GM23248 (cell line): ENCODE measurements at regions not wholly inside any gene's neighbourhood (a gene's known extent, or its start where the extent isn't known, plus 50 kb on each side); places are given as distances from the start of the nearest gene placed in this dataset.

ENCODE experiments used
- DNase-seq: peaks from one replicate; pipeline ENCODE4 v3.0.0-alpha.2; 2015
- H2AFZ ChIP-seq: fragments of 200-600 bp; sonication (generic); 2 replicates; pipeline ENCODE4 v1.6.1; 2016; ENCODE audit warnings: antibody characterized with exemption
- H3F3A ChIP-seq: fragments of 200-600 bp; sonication (generic); 2 replicates; pipeline ENCODE4 v1.6.1; 2016; ENCODE audit warnings: mild to moderate bottlenecking, antibody characterized with exemption, mixed run types; ENCODE audit not compliant: insufficient read depth
- H3K27ac ChIP-seq: fragments of 200-600 bp; sonication (generic); 2 replicates; pipeline ENCODE4 v1.5.1; 2016; ENCODE audit warnings: mild to moderate bottlenecking
- H3K27me3 ChIP-seq: fragments of 200-600 bp; sonication (generic); replicated peaks from 2 replicates; pipeline ENCODE4 v1.6.1; 2016; ENCODE audit warnings: mild to moderate bottlenecking; ENCODE audit not compliant: insufficient read depth
- H3K36me3 ChIP-seq: fragments of 200-600 bp; sonication (generic); 2 replicates; pipeline ENCODE4 v1.6.1; 2016; ENCODE audit warnings: low read depth, mild to moderate bottlenecking
- H3K4me1 ChIP-seq: fragments of 200-600 bp; sonication (generic); 2 replicates; pipeline ENCODE4 v1.6.1; 2016; ENCODE audit warnings: mild to moderate bottlenecking; ENCODE audit not compliant: insufficient read depth
- H3K4me2 ChIP-seq: fragments of 200-600 bp; sonication (generic); one replicate; pipeline ENCODE4 v1.6.1; 2016; ENCODE audit warnings: mild to moderate bottlenecking; ENCODE audit not compliant: unreplicated experiment
- H3K4me3 ChIP-seq: fragments of 200-600 bp; sonication (generic); 2 replicates; pipeline ENCODE4 v1.5.1; 2016; ENCODE audit warnings: mild to moderate bottlenecking
- H3K79me2 ChIP-seq: fragments of 200-600 bp; sonication (generic); 2 replicates; pipeline ENCODE4 v1.6.1; 2016; ENCODE audit warnings: mild to moderate bottlenecking; ENCODE audit not compliant: insufficient read depth
- H3K9ac ChIP-seq: fragments of 200-600 bp; sonication (generic); 2 replicates; pipeline ENCODE4 v1.6.1; 2016; ENCODE audit warnings: mild to moderate bottlenecking
- H3K9me2 ChIP-seq: fragments of 200-600 bp; sonication (generic); 2 replicates; pipeline ENCODE4 v1.6.1; 2016; ENCODE audit warnings: mixed run types, mild to moderate bottlenecking, moderate library complexity; ENCODE audit not compliant: insufficient read depth
- H3K9me3 ChIP-seq: fragments of 200-600 bp; sonication (generic); one replicate; pipeline ENCODE4 v1.6.1; 2017; ENCODE audit warnings: low read depth
- H4K20me1 ChIP-seq: fragments of 200-600 bp; sonication (generic); 2 replicates; pipeline ENCODE4 v1.6.0; 2016; ENCODE audit not compliant: insufficient read depth
- EZH2 ChIP-seq: fragments of 200-600 bp; sonication (generic); IDR thresholded peaks from 2 replicates; pipeline ENCODE4 v1.6.1; 2018; ENCODE audit warnings: antibody characterized with exemption, mild to moderate bottlenecking; ENCODE audit not compliant: insufficient read depth, poor library complexity, severe bottlenecking
- EZH2phosphoT487 ChIP-seq: fragments of 200-600 bp; sonication (generic); IDR thresholded peaks from 2 replicates; pipeline ENCODE4 v1.6.1; 2018; ENCODE audit warnings: antibody characterized with exemption, moderate library complexity, mild to moderate bottlenecking, low read depth; ENCODE audit not compliant: insufficient read depth
- WGBS, 2 experiments: methylation state at CpG; one replicate each; pipeline ENCODE4 v1.1.6; 2015 to 2017; ENCODE audit warnings: low lambda C conversion rate in 2 of 2, low coverage in 1 of 2; ENCODE audit errors: missing lambda C conversion rate in 2 of 2; 5-methylcytosine and 5-hydroxymethylcytosine counted together
- in situ Hi-C: fragments of 300-500 bp; cut with MboI; formaldehyde crosslinking; loops from 2 replicates; pipeline ENCODE4 v1.15.0; 2020

GRCh38 chr2:56102098-56102497 lies 81.7 kb upstream of the CCDC85A start:
- no peak overlapping the region for H2AFZ ChIP-seq
- no peaks in the 10 kb centered on the region; the same call in 1 of the 2 replicates for H3K4me1 ChIP-seq
- TF ChIP-seq EZH2, result no peak
- TF ChIP-seq EZH2phosphoT487, result no peak
- H3K9me2 ChIP-seq, result no peaks in the 10 kb centered on the region
- no peak overlapping the region for H3K27ac ChIP-seq
- H3K9me3 ChIP-seq, result no peaks in the 10 kb centered on the region
- H4K20me1 ChIP-seq, result no peaks in the 10 kb centered on the region
- 0% methylated on average over 1 of the region's 1 CpG for WGBS, 2 experiments
- H3K9ac ChIP-seq, result no peak overlapping the region
- no peak for DNase-seq
- H3K4me2 ChIP-seq, result no peak overlapping the region
- in situ Hi-C loops, result no loop called here
- H3K36me3 ChIP-seq, result no peaks in the 10 kb centered on the region
- no peaks in the 10 kb centered on the region for H3K27me3 ChIP-seq
- 0 out of 2 replicates have a peak, but pooled peaks cover 6% of the 10 kb centered on the region for H3F3A ChIP-seq
- H3K79me2 ChIP-seq, result no peaks in the 10 kb centered on the region
- H3K4me3 ChIP-seq, result no peak overlapping the region

DNA sequence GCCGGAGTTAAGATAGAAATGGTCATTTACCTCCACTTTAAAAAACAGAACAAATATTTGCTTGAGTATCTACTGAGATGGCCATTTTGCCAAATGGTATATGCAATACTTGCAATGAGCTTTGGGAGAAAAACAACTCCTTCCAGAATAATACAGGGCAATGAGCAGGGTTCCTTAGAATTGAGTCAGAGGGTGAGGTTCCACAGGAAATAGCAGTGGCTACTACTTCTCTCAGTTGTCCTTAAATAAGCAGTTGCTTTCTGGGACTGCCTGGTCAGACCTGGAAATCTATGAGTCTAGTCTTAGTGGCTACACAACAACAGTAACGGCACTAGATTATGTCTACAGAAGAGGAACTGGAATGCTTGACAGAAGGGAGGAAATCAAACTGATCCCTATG lies 80.9 kb upstream of the CCDC85A start:
- TF ChIP-seq EZH2phosphoT487 (no peak), EZH2 (no peak)
- Histone ChIP-seq H4K20me1 (no peaks in the 10 kb centered on the region), H3K36me3 (no peaks in the 10 kb centered on the region), H3K4me3 (no peak overlapping the region), H3K9me2 (no peaks in the 10 kb centered on the region), H3K9me3 (no peaks in the 10 kb centered on the region), H3K27ac (no peak overlapping the region), H3K9ac (no peak overlapping the region), H2AFZ (no peak overlapping the region), H3K27me3 (no peaks in the 10 kb centered on the region), H3K4me1 (no peaks in the 10 kb centered on the region; the same call in 1 of the 2 replicates), H3F3A (0 out of 2 replicates have a peak, but pooled peaks cover 6% of the 10 kb centered on the region), H3K79me2 (no peaks in the 10 kb centered on the region), H3K4me2 (no peak overlapping the region)
- in situ Hi-C loops, result no loop called here
- 77 to 78% methylated on average over 2 of the region's 2 CpGs for WGBS, 2 experiments
- DNase-seq, result peak; percentile 43

DNA sequence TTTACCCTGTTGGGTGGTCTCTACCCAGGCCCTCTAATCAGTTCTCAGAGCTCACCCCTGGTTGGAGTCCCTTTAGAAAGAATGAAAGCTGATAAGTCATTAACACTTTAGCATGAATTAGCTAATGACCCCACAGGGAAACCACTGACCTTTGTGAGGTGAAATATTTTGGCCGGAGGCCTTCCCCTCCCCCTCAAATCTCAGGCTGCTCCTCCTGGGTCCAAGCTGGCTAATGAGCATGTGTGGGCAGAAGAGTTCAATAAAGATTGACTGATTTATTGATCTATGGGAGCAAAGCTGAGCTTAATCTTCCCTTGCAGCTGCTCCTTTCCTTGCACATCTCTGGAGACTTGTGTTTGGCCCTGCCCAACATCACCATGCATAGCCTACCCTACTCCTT lies 78.8 kb upstream of the CCDC85A start:
- no peaks in the 10 kb centered on the region for H3K27me3 ChIP-seq
- no peaks in the 10 kb centered on the region for H3K9me3 ChIP-seq
- H3K9me2 ChIP-seq, result no peaks in the 10 kb centered on the region
- 0 out of 2 replicates have a peak, but pooled peaks cover 6% of the 10 kb centered on the region for H3F3A ChIP-seq
- in situ Hi-C loops, result no loop called here
- WGBS, 2 experiments, result 48 to 67% methylated on average over 1 of the region's 1 CpG
- TF ChIP-seq EZH2phosphoT487 (no peak), EZH2 (no peak)
- H3K9ac ChIP-seq, result no peak overlapping the region
- H3K4me3 ChIP-seq, result no peak overlapping the region
- H3K27ac ChIP-seq, result no peak overlapping the region
- no peak overlapping the region for H2AFZ ChIP-seq
- H3K4me2 ChIP-seq, result no peak overlapping the region
- H3K79me2 ChIP-seq, result no peaks in the 10 kb centered on the region
- no peaks in the 10 kb centered on the region; the same call in 1 of the 2 replicates for H3K4me1 ChIP-seq
- no peak for DNase-seq
- H3K36me3 ChIP-seq, result no peaks in the 10 kb centered on the region
- no peaks in the 10 kb centered on the region for H4K20me1 ChIP-seq

- Histone ChIP-seq H3K9ac (no peak overlapping the region), H3K4me2 (no peak overlapping the region), H3K4me1 (no peaks in the 10 kb centered on the region; the same call in 1 of the 2 replicates), H3K27me3 (no peaks in the 10 kb centered on the region), H3K4me3 (no peak overlapping the region), H2AFZ (no peak overlapping the region), H3K79me2 (no peaks in the 10 kb centered on the region), H4K20me1 (no peaks in the 10 kb centered on the region), H3K9me3 (no peaks in the 10 kb centered on the region), H3F3A (0 out of 2 replicates have a peak, but pooled peaks cover 5% of the 10 kb centered on the region), H3K36me3 (no peaks in the 10 kb centered on the region), H3K27ac (no peak overlapping the region), H3K9me2 (no peaks in the 10 kb centered on the region)
- in situ Hi-C loops, result no loop called here
- 41 to 44% methylated on average over 3 of the region's 3 CpGs for WGBS, 2 experiments
- no peak for DNase-seq
- TF ChIP-seq EZH2phosphoT487, result no peak
- TF ChIP-seq EZH2, result no peak
These were observed 76.1 kb upstream of the CCDC85A start for GRCh38 chr2:56107502-56108220.
